ENCODE measurements at regions not wholly inside any gene's neighbourhood (a gene's known extent, or its start where the extent isn't known, plus 50 kb on each side); places are given as distances from the start of the nearest gene placed in this dataset.

DNA sequence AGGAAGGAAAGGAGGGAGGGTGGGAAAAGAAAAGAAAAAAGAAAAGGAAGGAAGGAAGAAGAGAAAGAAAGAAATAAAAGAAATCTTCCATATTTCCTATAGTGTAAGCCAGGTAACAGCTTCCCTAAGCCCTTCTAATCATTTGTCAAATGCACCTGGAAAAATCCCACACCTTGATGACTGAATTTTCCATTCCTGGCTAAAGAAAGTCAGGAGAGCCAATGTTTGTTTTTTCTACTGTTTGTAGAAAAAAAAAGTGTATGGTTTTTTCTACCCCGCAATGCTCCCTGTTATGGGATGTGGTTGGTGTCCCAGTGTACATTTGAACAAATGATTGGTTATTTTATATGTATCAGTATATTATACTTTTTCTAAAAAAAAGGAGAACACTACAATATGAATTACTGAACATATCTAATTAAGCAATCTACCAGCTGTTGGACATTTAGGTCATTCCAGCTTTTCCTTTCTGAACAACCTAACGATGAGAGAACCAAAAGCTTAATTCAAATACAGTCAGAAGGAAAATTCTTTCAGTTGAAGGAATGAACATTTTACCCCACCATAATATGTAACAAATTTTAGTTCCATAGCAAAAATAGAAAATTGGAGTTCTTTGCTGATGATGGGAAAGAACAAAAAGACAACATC, 355.0 kb downstream of the SETD4 start:
- no peak overlapping the region for H3K4ac ChIP-seq (ENCODE audit: low read depth, low read length)
- H3K79me1 ChIP-seq (ENCODE audit: insufficient read depth, low read depth, low read length, poor library complexity, severe bottlenecking) = no peaks in the 10 kb centered on the region
- H3T11ph ChIP-seq (ENCODE audit: low read length) = no peak overlapping the region
- H4K20me1 ChIP-seq (ENCODE audit: control insufficient read depth, insufficient read depth, insufficient read length) = no peaks in the 10 kb centered on the region
- Mint-ChIP-seq H3K36me3 (ENCODE audit: insufficient read depth in 1 of 3, low read depth in 3 of 3) (no peaks in the 10 kb centered on the region), H3K9me3 (no peaks in the 10 kb centered on the region), H3K27ac (no peak overlapping the region), H3K4me1 (no peaks in the 10 kb centered on the region), H3K4me3 (no peak overlapping the region), H3K27me3 (ENCODE audit: low read depth) (peaks cover 25% of the 10 kb centered on the region)
- no peak overlapping the region for H3K4me2 ChIP-seq (ENCODE audit: insufficient read depth, insufficient read length, low read length)
- no peak overlapping the region for H3K14ac ChIP-seq (ENCODE audit: insufficient read depth, low read length)
- H4K91ac ChIP-seq (ENCODE audit: insufficient read length, low read depth, low read length) = no peak overlapping the region
- H2BK15ac ChIP-seq (ENCODE audit: low read depth, low read length) = no peak overlapping the region
- no peak overlapping the region for H2BK5ac ChIP-seq (ENCODE audit: insufficient read length, low read length)
- no peaks in the 10 kb centered on the region for H3K9me3 ChIP-seq (ENCODE audit: control insufficient read depth, low read depth, low read length)
- no peak overlapping the region for H2BK12ac ChIP-seq (ENCODE audit: insufficient read length, low read depth, low read length)
- H3K23ac ChIP-seq (ENCODE audit: insufficient read length, low read depth, low read length) = no peak overlapping the region
- H3K27ac ChIP-seq (ENCODE audit: insufficient read length, low read depth, low read length) = no peak overlapping the region
- no peak overlapping the region for H3K56ac ChIP-seq (ENCODE audit: insufficient read length, low read depth, low read length)
- no peak overlapping the region for H3K9ac ChIP-seq (ENCODE audit: extremely low read depth, insufficient read length, low read length)
- no peak overlapping the region for H2AK5ac ChIP-seq (ENCODE audit: insufficient read length, low read length)
- no CpG with 5 or more reads among the region's 2 CpGs for WGBS (ENCODE audit: extremely low coverage, insufficient read length, low lambda C conversion rate)
- no peak overlapping the region for H2BK20ac ChIP-seq (ENCODE audit: low read depth, low read length, poor library complexity, severe bottlenecking)
- no peak overlapping the region for H4K5ac ChIP-seq (ENCODE audit: insufficient read length, low read depth, low read length)
- H3K27me3 ChIP-seq (ENCODE audit: insufficient read depth, low read length) = no peaks in the 10 kb centered on the region
- H3K18ac ChIP-seq (ENCODE audit: insufficient read length, low read depth, low read length) = no peak overlapping the region
- H2BK120ac ChIP-seq (ENCODE audit: low read depth, low read length, poor library complexity, severe bottlenecking) = no peak overlapping the region
- H3K4me1 ChIP-seq (ENCODE audit: insufficient read depth, low read length) = no peaks in the 10 kb centered on the region
- no peak overlapping the region for H2AFZ ChIP-seq (ENCODE audit: low read length)
- no peak for DNase-seq
- no peak for TF ChIP-seq CTCF (conservative IDR thresholded peaks at IDR 0.05)
- no peaks in the 10 kb centered on the region for H3K23me2 ChIP-seq (ENCODE audit: insufficient read length, low read depth, low read length, poor library complexity, severe bottlenecking)
- no peaks in the 10 kb centered on the region for H3K79me2 ChIP-seq (ENCODE audit: insufficient read depth, low read length)
- H4K8ac ChIP-seq (replicated peaks; ENCODE audit: insufficient read length, low read depth, low read length) = no peak overlapping the region

Measured in H9 (cell line).